Keratinocyte (primary cell): ENCODE measurements at regions not wholly inside any gene's neighbourhood (a gene's known extent, or its start where the extent isn't known, plus 50 kb on each side); places are given as distances from the start of the nearest gene placed in this dataset.

Experiments used
- DNase-seq: peaks from one replicate; pipeline ENCODE4 v3.0.0-alpha.2; 2011; ENCODE audit warnings: low read depth, missing footprints, low spot score
- FAIRE-seq: peaks from 2 replicates; lab custom pipeline; 2011; peaks lifted over from hg19 to GRCh38; lab: Jason Lieb, UNC
- H2AFZ ChIP-seq: 2 replicates; pipeline ENCODE4 v1.6.0; 2012; ENCODE audit warnings: low read length, control low read depth, inconsistent platforms; ENCODE audit not compliant: control insufficient read depth
- H3K27ac ChIP-seq: 2 replicates; pipeline ENCODE4 v1.5.1; 2011; ENCODE audit warnings: low read length; ENCODE audit not compliant: control insufficient read depth, insufficient read depth
- H3K27me3 ChIP-seq: 3 replicates; pipeline ENCODE4 v1.6.0; 2011; ENCODE audit warnings: low read length; ENCODE audit not compliant: control insufficient read depth, insufficient read depth; ENCODE audit errors: extremely low read depth
- H3K36me3 ChIP-seq, 2 experiments: 2 replicates in 1 of 2; 3 replicates in 1 of 2; pipeline ENCODE4 v1.5.1; 2011; ENCODE audit warnings: low read length in 2 of 2, mild to moderate bottlenecking in 1 of 2; ENCODE audit not compliant: control insufficient read depth in 2 of 2, insufficient read depth in 2 of 2; ENCODE audit errors: extremely low read depth in 1 of 2
- H3K4me1 ChIP-seq: 3 replicates; pipeline ENCODE4 v1.5.1; 2011; ENCODE audit warnings: low read length; ENCODE audit not compliant: control insufficient read depth, insufficient read depth; ENCODE audit errors: extremely low read depth
- H3K4me2 ChIP-seq: 3 replicates; pipeline ENCODE4 v1.6.0; 2011; ENCODE audit warnings: low read depth, low read length; ENCODE audit not compliant: control insufficient read depth, insufficient read depth; ENCODE audit errors: extremely low read depth
- H3K4me3 ChIP-seq, 3 experiments: fragments of 200-600 bp in 1 of 3; sonication (generic) in 1 of 3; 2 replicates in 2 of 3; 3 replicates in 1 of 3; pipeline ENCODE4 v1.5.1; 2011 to 2016; ENCODE audit warnings: low read length in 3 of 3, mild to moderate bottlenecking in 3 of 3, control low read depth in 2 of 3, inconsistent platforms in 1 of 3, low read depth in 1 of 3, mixed read lengths in 1 of 3, mixed run types in 1 of 3, moderate library complexity in 1 of 3; ENCODE audit not compliant: control insufficient read depth in 2 of 3, insufficient read depth in 2 of 3; ENCODE audit errors: extremely low read depth in 1 of 3
- H3K79me2 ChIP-seq: 2 replicates; pipeline ENCODE4 v1.6.0; 2012; ENCODE audit warnings: low read length; ENCODE audit not compliant: control insufficient read depth, insufficient read depth
- H3K9ac ChIP-seq: 3 replicates; pipeline ENCODE4 v1.6.0; 2011; ENCODE audit warnings: low read length; ENCODE audit not compliant: control insufficient read depth, insufficient read depth; ENCODE audit errors: extremely low read depth
- H3K9me1 ChIP-seq: 3 replicates; pipeline ENCODE4 v1.6.0; 2011; ENCODE audit warnings: low read length; ENCODE audit not compliant: control insufficient read depth, insufficient read depth; ENCODE audit errors: extremely low read depth
- H3K9me3 ChIP-seq: 2 replicates; pipeline ENCODE4 v1.5.1; 2012; ENCODE audit warnings: low read depth, low read length; ENCODE audit not compliant: control insufficient read depth
- H4K20me1 ChIP-seq: 3 replicates; pipeline ENCODE4 v1.6.0; 2011; ENCODE audit warnings: low read length; ENCODE audit not compliant: control insufficient read depth, insufficient read depth; ENCODE audit errors: extremely low read depth
- CTCF ChIP-seq, 3 experiments: IDR thresholded peaks in 1 of 3; conservative IDR thresholded peaks in 1 of 3; optimal IDR thresholded peaks in 1 of 3; 2 replicates in 2 of 3; 3 replicates in 1 of 3; pipeline versions ENCODE3 to v1.5.1; 2011; ENCODE audit warnings: low read length in 3 of 3, mild to moderate bottlenecking in 3 of 3, moderate library complexity in 2 of 3, control low read depth in 1 of 3, inconsistent platforms in 1 of 3; ENCODE audit not compliant: insufficient read depth in 2 of 3; ENCODE audit errors: extremely low read depth in 1 of 3
- EZH2 ChIP-seq: IDR thresholded peaks from one replicate; pipeline ENCODE4 v1.6.1; 2012; ENCODE audit warnings: inconsistent platforms, mild to moderate bottlenecking, low read length, moderate library complexity
- dilution Hi-C: fragments of 300-500 bp; cut with MboI; formaldehyde crosslinking; loops from one replicate; pipeline ENCODE4 v1.7.0; 2020; ENCODE audit warnings: low sequenced_read_pairs; ENCODE audit not compliant: extremely low pct_ligation_motif_present

GRCh38 chr1:88529581-88529980 is 154.5 kb upstream of the PKN2 start:
- no peak for DNase-seq
- H3K27me3 ChIP-seq: no peaks in the 10 kb centered on the region
- FAIRE-seq: no peak
- no peaks in the 10 kb centered on the region for H3K36me3 ChIP-seq
- no peaks in the 10 kb centered on the region for H3K79me2 ChIP-seq
- no peak overlapping the region for H3K4me3 ChIP-seq
- no peak overlapping the region for H3K4me2 ChIP-seq
- H3K4me1 ChIP-seq: no peaks in the 10 kb centered on the region
- TF ChIP-seq CTCF (optimal IDR thresholded peaks at IDR 0.05 in 1 of 3, IDR thresholded peaks at IDR 0.05 in 1 of 3, conservative IDR thresholded peaks at IDR 0.05 in 1 of 3; ENCODE audit: extremely low read depth in 1 of 3, insufficient read depth in 2 of 3, low read length in 3 of 3) (no peak), EZH2 (no peak)
- H2AFZ ChIP-seq: no peak overlapping the region
- no peak overlapping the region for H3K9ac ChIP-seq
- H4K20me1 ChIP-seq: no peaks in the 10 kb centered on the region
- H3K9me3 ChIP-seq: no peaks in the 10 kb centered on the region
- H3K9me1 ChIP-seq: no peaks in the 10 kb centered on the region
- dilution Hi-C loops: no loop called here
- H3K27ac ChIP-seq: no peak overlapping the region

GRCh38 chr1:88530246-88530645 is 153.8 kb upstream of the PKN2 start:
- no peaks in the 10 kb centered on the region for H3K9me3 ChIP-seq
- no peak overlapping the region for H3K9ac ChIP-seq
- H3K4me2 ChIP-seq: no peak overlapping the region
- no peaks in the 10 kb centered on the region for H3K27me3 ChIP-seq
- FAIRE-seq: no peak
- no peak overlapping the region for H3K4me3 ChIP-seq
- no peak overlapping the region for H3K27ac ChIP-seq
- DNase-seq: no peak
- dilution Hi-C loops: no loop called here
- no peaks in the 10 kb centered on the region for H3K9me1 ChIP-seq
- H3K4me1 ChIP-seq: no peaks in the 10 kb centered on the region
- no peak for TF ChIP-seq EZH2
- no peak for TF ChIP-seq CTCF (optimal IDR thresholded peaks at IDR 0.05 in 1 of 3, IDR thresholded peaks at IDR 0.05 in 1 of 3, conservative IDR thresholded peaks at IDR 0.05 in 1 of 3; ENCODE audit: extremely low read depth in 1 of 3, insufficient read depth in 2 of 3, low read length in 3 of 3)
- H4K20me1 ChIP-seq: no peaks in the 10 kb centered on the region
- H2AFZ ChIP-seq: no peak overlapping the region
- no peaks in the 10 kb centered on the region for H3K36me3 ChIP-seq
- H3K79me2 ChIP-seq: no peaks in the 10 kb centered on the region
